Tibial artery (tissue), 4 donors: ENCODE measurements at regions not wholly inside any gene's neighbourhood (a gene's known extent, or its start where the extent isn't known, plus 50 kb on each side); places are given as distances from the start of the nearest gene placed in this dataset.
"Not testable (repeated sequence)": the region's sequence is repeated elsewhere in the genome, so short reads cannot be mapped to it uniquely, and the experiment has no call there.

Experiments used
- DNase-seq, 2 donors: peaks; one replicate each; pipeline ENCODE4 v3.0.0-alpha.2; 2019
- H3K27ac ChIP-seq, 2 donors: fragments of 200-600 bp; sonication (generic) in 1 of 2; 1 replicate in 1 of 2; 2 replicates in 1 of 2; pipeline ENCODE4 v1.5.1; 2018 to 2019; ENCODE audit warnings: mild to moderate bottlenecking in 1 of 2
- H3K27me3 ChIP-seq, 2 donors: fragments of 200-600 bp; sonication (generic) in 1 of 2; one replicate each; pipeline versions ENCODE4 v1.5.1 to v1.6.0; 2016 to 2019
- H3K36me3 ChIP-seq, 3 donors: fragments of 200-600 bp; sonication (generic) in 2 of 3; one replicate each; pipeline ENCODE4 v1.5.1; 2016 to 2019; ENCODE audit warnings: mild to moderate bottlenecking in 2 of 3
- H3K4me1 ChIP-seq, 4 donors: fragments of 200-600 bp; sonication (generic) in 2 of 4; 1 replicate in 3 of 4; 2 replicates in 1 of 4; pipeline ENCODE4 v1.5.1; 2016 to 2019
- H3K4me3 ChIP-seq, 2 donors: fragments of 200-600 bp; sonication (generic) in 1 of 2; 1 replicate in 1 of 2; 2 replicates in 1 of 2; pipeline ENCODE4 v1.5.1; 2018 to 2019; ENCODE audit warnings: mild to moderate bottlenecking in 2 of 2
- H3K9me3 ChIP-seq, 3 donors: fragments of 200-600 bp; sonication (generic) in 1 of 3; one replicate each; pipeline ENCODE4 v1.5.1; 2016 to 2019
- CTCF ChIP-seq, 2 experiments: fragments of 200-600 bp in 1 of 2; fragments of 450-650 bp in 1 of 2; IDR thresholded peaks; one replicate each; pipeline ENCODE4 v1.5.1; 2017 to 2019; ENCODE audit warnings: antibody characterized with exemption in 2 of 2, mild to moderate bottlenecking in 1 of 2, moderate library complexity in 1 of 2
- intact Hi-C: fragments of 100-400 bp; cut with DNase I; formaldehyde crosslinking; loops from one replicate; pipeline ENCODE4 v1.15.0; 2023; ENCODE audit warnings: low total_unique reads

GRCh38 chr21:9780441-9780937, 740.9 kb upstream of the TPTE start:
- no peak for TF ChIP-seq CTCF (IDR thresholded peaks at IDR 0.05)
- intact Hi-C loops: no loop called here
- no peaks in the 10 kb centered on the region for H3K4me1 ChIP-seq
- no peaks in the 10 kb centered on the region for H3K36me3 ChIP-seq
- DNase-seq: no peak
- no peak overlapping the region for H3K27ac ChIP-seq
- H3K4me3 ChIP-seq: no peak overlapping the region
- H3K27me3 ChIP-seq: no peaks in the 10 kb centered on the region
- H3K9me3 ChIP-seq: peaks cover 0 to 2% (median 0%) of the 10 kb centered on the region in 3 donors

- DNase-seq, H3K9me3 ChIP-seq, H3K27ac ChIP-seq, H3K4me1 ChIP-seq, H3K4me3 ChIP-seq, intact Hi-C loops, H3K36me3 ChIP-seq, H3K27me3 ChIP-seq: not testable (repeated sequence)
Observed at GRCh38 chr21:9783587-9783986, 737.8 kb upstream of the TPTE start.

- H3K9me3 ChIP-seq, H3K4me1 ChIP-seq, intact Hi-C loops, H3K36me3 ChIP-seq, H3K27me3 ChIP-seq, H3K27ac ChIP-seq, DNase-seq, H3K4me3 ChIP-seq: not testable (repeated sequence)
Observed at GRCh38 chr21:9784201-9784600, 737.2 kb upstream of the TPTE start.

- H3K4me3 ChIP-seq, H3K27me3 ChIP-seq, H3K9me3 ChIP-seq, H3K4me1 ChIP-seq, intact Hi-C loops, H3K27ac ChIP-seq, H3K36me3 ChIP-seq, DNase-seq: not testable (repeated sequence)
Observed at GRCh38 chr21:9786092-9786491, 735.3 kb upstream of the TPTE start.

GRCh38 chr21:9788281-9788680, 733.1 kb upstream of the TPTE start:
- H3K9me3 ChIP-seq, H3K4me1 ChIP-seq, H3K36me3 ChIP-seq, intact Hi-C loops, H3K27ac ChIP-seq, H3K4me3 ChIP-seq, H3K27me3 ChIP-seq, DNase-seq: not testable (repeated sequence)

GRCh38 chr21:9790354-9790753, 731.0 kb upstream of the TPTE start:
- H3K4me3 ChIP-seq, H3K36me3 ChIP-seq, H3K4me1 ChIP-seq, H3K27ac ChIP-seq, H3K9me3 ChIP-seq, intact Hi-C loops, H3K27me3 ChIP-seq, DNase-seq: not testable (repeated sequence)

- intact Hi-C loops, H3K36me3 ChIP-seq, H3K4me1 ChIP-seq, DNase-seq, H3K4me3 ChIP-seq, H3K9me3 ChIP-seq, H3K27ac ChIP-seq, H3K27me3 ChIP-seq: not testable (repeated sequence)
Observed at GRCh38 chr21:9791453-9791852, 729.9 kb upstream of the TPTE start.

GRCh38 chr21:9795291-9795690, 726.1 kb upstream of the TPTE start:
- intact Hi-C loops, DNase-seq: not testable (repeated sequence)

GRCh38 chr21:9796293-9796692, 725.1 kb upstream of the TPTE start:
- H3K4me1 ChIP-seq, H3K9me3 ChIP-seq, H3K27me3 ChIP-seq, H3K4me3 ChIP-seq, H3K36me3 ChIP-seq, intact Hi-C loops, H3K27ac ChIP-seq, DNase-seq: not testable (repeated sequence)

More at GRCh38 chr21:9795291-9795690, 726.1 kb upstream of the TPTE start:
- not testable (repeated sequence) for H3K9me3 ChIP-seq, H3K27me3 ChIP-seq, H3K4me3 ChIP-seq, H3K4me1 ChIP-seq, H3K36me3 ChIP-seq, H3K27ac ChIP-seq

GRCh38 chr21:9807675-9808074, 713.7 kb upstream of the TPTE start:
- H3K4me3 ChIP-seq, H3K36me3 ChIP-seq, intact Hi-C loops, H3K4me1 ChIP-seq, DNase-seq, H3K27me3 ChIP-seq, H3K9me3 ChIP-seq, H3K27ac ChIP-seq: not testable (repeated sequence)

GRCh38 chr21:9811223-9812004, 710.0 kb upstream of the TPTE start:
- DNase-seq, intact Hi-C loops, H3K4me3 ChIP-seq, H3K4me1 ChIP-seq, H3K9me3 ChIP-seq, H3K36me3 ChIP-seq, H3K27ac ChIP-seq, H3K27me3 ChIP-seq: not testable (repeated sequence)

GRCh38 chr21:9812507-9812906, 708.9 kb upstream of the TPTE start:
- H3K4me1 ChIP-seq, DNase-seq, H3K9me3 ChIP-seq, H3K4me3 ChIP-seq, H3K36me3 ChIP-seq, intact Hi-C loops, H3K27me3 ChIP-seq, H3K27ac ChIP-seq: not testable (repeated sequence)

- H3K27ac ChIP-seq, H3K9me3 ChIP-seq, intact Hi-C loops, H3K36me3 ChIP-seq, H3K27me3 ChIP-seq, H3K4me1 ChIP-seq, H3K4me3 ChIP-seq: not testable (repeated sequence)
- peak in 1 of 2 donors; percentile 35 for DNase-seq
Observed at GRCh38 chr21:9813894-9814814, 707.2 kb upstream of the TPTE start.
